Activated CD4-positive, alpha-beta T cell treated with anti-CD3 and anti-CD28 coated beads, Interleukin-2, amount 10 ng/mL, durations not matched to agents 7 days and 5 days (primary cell): ENCODE measurements at regions not wholly inside any gene's neighbourhood (a gene's known extent, or its start where the extent isn't known, plus 50 kb on each side); places are given as distances from the start of the nearest gene placed in this dataset.

ENCODE experiments used
- CTCF ChIA-PET: fragments of 350-600 bp; sonication (Branson Sonifier 250); formaldehyde crosslinking; loops from one replicate; lab custom pipeline; 2021; ENCODE audit warnings: antibody characterized with exemption; lab: Charles Lee
- POLR2A ChIA-PET: fragments of 350-600 bp; sonication (Branson Sonifier 250); formaldehyde crosslinking; loops from one replicate; lab custom pipeline; 2021; ENCODE audit warnings: antibody characterized with exemption; lab: Charles Lee
- DNase-seq: peaks from one replicate; pipeline ENCODE4 v3.0.0-alpha.2; 2020
- H3K27ac Mint-ChIP-seq: one replicate; pipeline ENCODE4 v1.8.0; 2021; ENCODE audit warnings: mild to moderate bottlenecking, moderate library complexity, mixed read lengths
- H3K27me3 Mint-ChIP-seq: one replicate; pipeline ENCODE4 v1.8.0; 2021; ENCODE audit warnings: mixed read lengths
- H3K36me3 Mint-ChIP-seq: one replicate; pipeline ENCODE4 v1.8.0; 2021; ENCODE audit warnings: low read depth, mixed read lengths
- H3K4me1 Mint-ChIP-seq: one replicate; pipeline ENCODE4 v1.8.0; 2021; ENCODE audit warnings: mixed read lengths
- H3K4me3 Mint-ChIP-seq: one replicate; pipeline ENCODE4 v1.8.0; 2021; ENCODE audit warnings: mild to moderate bottlenecking, moderate library complexity, mixed read lengths
- H3K9me3 Mint-ChIP-seq: one replicate; pipeline ENCODE4 v1.8.0; 2021; ENCODE audit warnings: mixed read lengths

GRCh38 chr5:133817456-133817855 lies 151.0 kb downstream of the C5orf15 start:
- CTCF ChIA-PET, result no interaction called here
- no peak for DNase-seq
- Mint-ChIP-seq H3K27me3 (peaks cover 34% of the 10 kb centered on the region), H3K36me3 (no peaks in the 10 kb centered on the region), H3K9me3 (no peaks in the 10 kb centered on the region), H3K4me3 (no peak overlapping the region), H3K4me1 (peaks cover 9% of the 10 kb centered on the region), H3K27ac (no peak overlapping the region)
- POLR2A ChIA-PET, result no interaction called here

- Mint-ChIP-seq H3K27ac (no peak overlapping the region), H3K27me3 (peaks cover 32% of the 10 kb centered on the region), H3K9me3 (no peaks in the 10 kb centered on the region), H3K4me1 (peaks cover 9% of the 10 kb centered on the region), H3K36me3 (no peaks in the 10 kb centered on the region), H3K4me3 (no peak overlapping the region)
- no peak for DNase-seq
- ChIA-PET CTCF (no interaction called here), POLR2A (no interaction called here)
These were observed 151.6 kb downstream of the C5orf15 start for GRCh38 chr5:133816791-133817190.

- Mint-ChIP-seq H3K27me3 (peaks cover 21% of the 10 kb centered on the region), H3K4me3 (no peak overlapping the region), H3K36me3 (no peaks in the 10 kb centered on the region), H3K4me1 (peaks cover 5% of the 10 kb centered on the region), H3K27ac (no peak overlapping the region), H3K9me3 (no peaks in the 10 kb centered on the region)
- CTCF ChIA-PET, result no interaction called here
- POLR2A ChIA-PET, result no interaction called here
- no peak for DNase-seq
These were observed 154.3 kb downstream of the C5orf15 start for GRCh38 chr5:133814152-133814551.

- ChIA-PET POLR2A (no interaction called here), CTCF (no interaction called here)
- no peak overlapping the region for H3K4me3 Mint-ChIP-seq
- H3K36me3 Mint-ChIP-seq, result no peaks in the 10 kb centered on the region
- H3K27ac Mint-ChIP-seq, result no peak overlapping the region
- no peaks in the 10 kb centered on the region for H3K9me3 Mint-ChIP-seq
- no peak for DNase-seq
- H3K27me3 Mint-ChIP-seq, result peaks cover 20% of the 10 kb centered on the region
- peaks cover 5% of the 10 kb centered on the region for H3K4me1 Mint-ChIP-seq
These were observed 157.3 kb downstream of the C5orf15 start for GRCh38 chr5:133811168-133811567.

- no peak for DNase-seq
- ChIA-PET POLR2A (no interaction called here), CTCF (interaction anchor here (0.6 kb wide), 1 partner anchor 69 kb away, joined by 3 read pairs; no protein-coding TSS in a partner anchor)
- Mint-ChIP-seq H3K4me1 (peaks cover 5% of the 10 kb centered on the region), H3K27me3 (peaks cover 23% of the 10 kb centered on the region), H3K36me3 (no peaks in the 10 kb centered on the region), H3K4me3 (no peak overlapping the region), H3K27ac (no peak overlapping the region), H3K9me3 (no peaks in the 10 kb centered on the region)
These were observed 158.6 kb downstream of the C5orf15 start for GRCh38 chr5:133809801-133810200.

- H3K9me3 Mint-ChIP-seq, result peaks cover 4% of the 10 kb centered on the region
- no peak overlapping the region for H3K27ac Mint-ChIP-seq
- no peaks in the 10 kb centered on the region for H3K4me1 Mint-ChIP-seq
- H3K36me3 Mint-ChIP-seq, result no peaks in the 10 kb centered on the region
- ChIA-PET POLR2A (no interaction called here), CTCF (no interaction called here)
- DNase-seq, result no peak
- no peak overlapping the region for H3K4me3 Mint-ChIP-seq
- peaks cover 11% of the 10 kb centered on the region for H3K27me3 Mint-ChIP-seq
These were observed 161.1 kb downstream of the C5orf15 start for GRCh38 chr5:133807348-133807747.

- no peak overlapping the region for H3K27ac Mint-ChIP-seq
- POLR2A ChIA-PET, result no interaction called here
- DNase-seq, result no peak
- no peaks in the 10 kb centered on the region for H3K36me3 Mint-ChIP-seq
- no peaks in the 10 kb centered on the region for H3K4me1 Mint-ChIP-seq
- peaks cover 4% of the 10 kb centered on the region for H3K9me3 Mint-ChIP-seq
- no peak overlapping the region for H3K4me3 Mint-ChIP-seq
- H3K27me3 Mint-ChIP-seq, result peaks cover 9% of the 10 kb centered on the region
- CTCF ChIA-PET, result no interaction called here
These were observed 161.6 kb downstream of the C5orf15 start for GRCh38 chr5:133806847-133807246.

GRCh38 chr5:133801955-133802751 lies 166.3 kb downstream of the C5orf15 start:
- CTCF ChIA-PET, result no interaction called here
- Mint-ChIP-seq H3K9me3 (peaks cover 4% of the 10 kb centered on the region), H3K27me3 (peaks cover 12% of the 10 kb centered on the region), H3K27ac (no peak overlapping the region), H3K36me3 (no peaks in the 10 kb centered on the region), H3K4me1 (no peaks in the 10 kb centered on the region), H3K4me3 (no peak overlapping the region)
- no peak for DNase-seq
- POLR2A ChIA-PET, result no interaction called here

DNA sequence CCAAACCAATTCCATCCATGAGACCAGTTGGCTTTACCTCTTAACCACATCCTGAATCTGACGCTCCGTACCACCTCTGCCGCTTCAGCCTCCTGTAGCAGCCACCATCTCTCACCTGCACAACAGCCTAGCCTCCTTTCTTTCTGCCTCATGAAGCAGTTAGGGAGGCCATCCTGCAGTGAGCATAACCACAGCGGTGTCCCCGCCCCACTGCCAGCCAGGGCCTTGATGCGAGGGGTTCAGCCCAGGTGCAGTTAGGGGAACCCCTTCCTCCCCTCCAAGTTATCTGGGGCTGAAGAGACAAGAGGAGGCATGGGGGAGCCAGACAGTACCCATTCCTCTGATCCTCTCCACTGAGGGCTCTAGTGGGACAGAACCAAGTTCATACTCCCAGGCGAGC lies 167.0 kb downstream of the C5orf15 start:
- Mint-ChIP-seq H3K4me3 (no peak overlapping the region), H3K4me1 (no peaks in the 10 kb centered on the region), H3K36me3 (no peaks in the 10 kb centered on the region), H3K27ac (no peak overlapping the region), H3K27me3 (peaks cover 12% of the 10 kb centered on the region), H3K9me3 (peaks cover 4% of the 10 kb centered on the region)
- ChIA-PET POLR2A (no interaction called here), CTCF (no interaction called here)
- DNase-seq, result no peak

DNA sequence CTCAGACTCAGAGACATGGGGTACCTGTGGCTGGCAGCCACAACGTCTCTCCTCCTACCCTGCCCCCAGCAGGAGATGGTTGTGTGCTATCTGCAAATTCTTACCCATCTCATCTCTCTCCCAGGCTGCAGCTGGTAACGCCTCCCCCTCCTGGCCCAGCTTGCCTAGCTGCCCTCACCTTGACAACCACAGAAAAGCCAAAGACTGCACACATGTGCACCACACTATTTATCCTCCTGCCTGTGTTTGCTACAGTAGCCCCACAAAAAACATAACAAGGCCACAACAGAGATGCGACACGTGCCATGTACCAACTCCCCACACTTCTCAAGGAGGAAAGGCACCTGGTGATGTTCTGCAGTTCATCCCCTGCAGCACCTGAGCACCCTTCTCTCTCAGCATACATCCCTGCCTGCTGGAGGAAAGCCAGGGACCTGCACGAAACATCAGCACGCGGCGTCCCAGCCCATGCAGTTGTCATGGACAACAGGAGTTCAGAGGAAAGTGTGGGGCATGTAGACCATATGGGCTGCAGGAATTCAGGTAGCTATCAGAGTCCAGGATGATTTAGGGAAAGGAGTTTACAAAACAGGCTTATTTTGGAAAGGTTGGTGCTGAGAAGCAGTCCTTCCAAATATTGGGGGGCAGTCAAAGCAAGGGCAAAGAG lies 168.7 kb downstream of the C5orf15 start:
- Mint-ChIP-seq H3K9me3 (peaks cover 4% of the 10 kb centered on the region), H3K4me1 (no peaks in the 10 kb centered on the region), H3K27me3 (peaks cover 8% of the 10 kb centered on the region), H3K4me3 (no peak overlapping the region), H3K36me3 (no peaks in the 10 kb centered on the region), H3K27ac (no peak overlapping the region)
- POLR2A ChIA-PET, result no interaction called here
- CTCF ChIA-PET, result interaction anchor here (0.6 kb wide), 1 partner anchor 419 kb away, joined by 3 read pairs; no protein-coding TSS in a partner anchor
- no peak for DNase-seq

DNA sequence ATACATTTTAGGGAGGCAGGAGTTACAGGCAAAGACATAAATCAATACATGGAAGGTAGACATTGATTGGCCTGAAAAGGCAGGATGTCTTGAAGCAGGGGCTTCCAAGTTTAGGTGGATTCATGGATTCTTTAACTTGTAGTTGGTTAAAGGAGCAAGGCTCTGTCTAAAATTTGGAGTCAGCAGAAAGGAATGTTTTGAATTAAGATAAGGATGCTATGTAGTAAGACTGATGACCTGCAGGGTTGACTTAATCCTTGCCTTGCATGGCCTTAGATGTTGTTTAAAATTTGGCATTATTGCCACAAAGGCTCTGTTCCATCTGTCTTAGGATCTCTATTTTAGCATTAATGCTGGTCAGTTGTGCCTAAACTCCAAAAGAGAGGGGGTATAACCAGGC lies 171.3 kb downstream of the C5orf15 start:
- DNase-seq, result no peak
- Mint-ChIP-seq H3K27me3 (peaks cover 8% of the 10 kb centered on the region), H3K4me1 (no peaks in the 10 kb centered on the region), H3K27ac (no peak overlapping the region), H3K9me3 (no peaks in the 10 kb centered on the region), H3K36me3 (no peaks in the 10 kb centered on the region), H3K4me3 (no peak overlapping the region)
- ChIA-PET POLR2A (no interaction called here), CTCF (no interaction called here)

- ChIA-PET CTCF (no interaction called here), POLR2A (no interaction called here)
- Mint-ChIP-seq H3K9me3 (no peaks in the 10 kb centered on the region), H3K4me3 (no peak overlapping the region), H3K27ac (no peak overlapping the region), H3K27me3 (peaks cover 6% of the 10 kb centered on the region), H3K4me1 (no peaks in the 10 kb centered on the region), H3K36me3 (no peaks in the 10 kb centered on the region)
- no peak for DNase-seq
These were observed 172.2 kb downstream of the C5orf15 start for GRCh38 chr5:133796186-133796585.

DNA sequence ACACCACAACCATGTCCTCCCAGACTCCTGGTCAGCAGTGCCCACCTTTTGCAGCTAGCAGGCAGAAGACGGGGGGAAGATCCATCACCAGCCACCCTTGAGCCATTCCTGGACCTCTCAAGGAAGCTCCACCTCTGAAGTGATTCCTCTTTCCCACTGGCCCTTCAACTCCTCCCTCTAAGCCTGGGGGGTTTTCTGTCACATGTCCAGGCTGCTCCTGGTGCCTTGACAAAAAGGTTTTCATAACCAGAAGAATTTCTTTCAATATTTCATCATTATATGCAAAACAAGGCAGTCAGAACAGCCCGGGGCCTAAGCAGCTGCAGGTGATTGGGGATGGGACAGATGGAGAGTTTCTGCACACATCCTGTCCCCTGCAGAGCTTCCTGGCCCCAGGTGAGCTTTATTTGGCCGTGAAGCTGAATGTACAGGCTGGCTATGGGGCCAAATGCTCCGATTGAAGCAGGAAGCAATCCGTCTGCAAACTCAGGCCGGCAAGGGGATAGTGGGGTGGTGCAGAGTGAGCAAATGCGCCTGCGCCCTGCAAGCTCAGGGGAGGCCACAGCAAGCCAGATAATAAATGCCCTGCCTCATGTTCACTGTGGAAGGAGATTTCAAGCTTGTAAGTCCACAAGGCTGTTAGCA lies 173.5 kb downstream of the C5orf15 start:
- CTCF ChIA-PET, result interaction anchor here (0.7 kb wide), 1 partner anchor 43 kb away, joined by 3 read pairs; no protein-coding TSS in a partner anchor
- DNase-seq, result no peak
- H3K27me3 Mint-ChIP-seq, result peaks cover 9% of the 10 kb centered on the region
- H3K4me3 Mint-ChIP-seq, result no peak overlapping the region
- no peaks in the 10 kb centered on the region for H3K36me3 Mint-ChIP-seq
- no peak overlapping the region for H3K27ac Mint-ChIP-seq
- POLR2A ChIA-PET, result no interaction called here
- H3K4me1 Mint-ChIP-seq, result no peaks in the 10 kb centered on the region
- H3K9me3 Mint-ChIP-seq, result no peaks in the 10 kb centered on the region
